Activated T-cell treated with anti-CD3 and anti-CD28 coated beads, Interleukin-2, amount 50 U/mL, for 4 hours (primary cell): ENCODE measurements at regions not wholly inside any gene's neighbourhood (a gene's known extent, or its start where the extent isn't known, plus 50 kb on each side); places are given as distances from the start of the nearest gene placed in this dataset.
"Not testable (repeated sequence)": the region's sequence is repeated elsewhere in the genome, so short reads cannot be mapped to it uniquely, and the experiment has no call there.

Experiments
- ATAC-seq, 2 donors: fragments of 200-7000 bp; cut with Tn5 transposase; one replicate each; pipeline ENCODE4 v1.10.0; 2021
- DNase-seq: peaks from one replicate; pipeline ENCODE4 v3.0.0-alpha.2; 2020
- H3K27me3 Mint-ChIP-seq: one replicate; pipeline ENCODE4 v1.8.0; 2021; ENCODE audit warnings: low read depth, mixed read lengths
- H3K36me3 Mint-ChIP-seq: one replicate; pipeline ENCODE4 v1.8.0; 2022; ENCODE audit warnings: mixed read lengths; ENCODE audit not compliant: insufficient read depth
- H3K4me1 Mint-ChIP-seq: one replicate; pipeline ENCODE4 v1.8.0; 2021; ENCODE audit warnings: low read depth, mixed read lengths
- H3K4me3 Mint-ChIP-seq: one replicate; pipeline ENCODE4 v1.8.0; 2021; ENCODE audit warnings: mild to moderate bottlenecking, moderate library complexity, mixed read lengths
- H3K9me3 Mint-ChIP-seq: one replicate; pipeline ENCODE4 v1.8.0; 2021; ENCODE audit warnings: mixed read lengths

DNA sequence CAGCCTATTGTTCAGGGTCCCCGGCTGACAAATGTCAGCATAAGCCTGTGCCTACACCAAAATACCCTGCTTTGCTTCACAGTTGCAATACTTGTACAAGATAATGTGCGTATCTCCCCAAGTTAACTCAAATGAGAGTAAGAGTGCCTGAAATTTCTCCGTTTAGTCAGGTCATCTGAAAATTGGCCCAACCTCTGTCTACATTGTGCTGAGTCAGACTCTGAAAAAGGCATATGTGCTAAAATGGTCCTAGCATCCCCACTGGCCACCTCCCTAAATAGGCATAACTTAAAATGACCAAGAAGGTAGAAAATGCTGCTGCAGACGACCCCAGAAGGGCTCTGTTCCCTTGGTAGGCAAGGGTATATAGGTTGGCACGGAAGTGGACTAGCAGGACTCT lies 1653.8 kb upstream of the DDX18 start:
- Mint-ChIP-seq H3K27me3 (no peaks in the 10 kb centered on the region), H3K4me3 (no peak overlapping the region), H3K4me1 (no peaks in the 10 kb centered on the region), H3K36me3 (no peaks in the 10 kb centered on the region), H3K9me3 (peaks cover 22% of the 10 kb centered on the region)
- DNase-seq, result no peak
- ATAC-seq, result no peak

GRCh38 chr2:116162395-116162794 lies 1652.1 kb upstream of the DDX18 start:
- H3K9me3 Mint-ChIP-seq, result peaks cover 22% of the 10 kb centered on the region
- H3K4me1 Mint-ChIP-seq, result no peaks in the 10 kb centered on the region
- ATAC-seq (no peak), DNase-seq (no peak)
- H3K27me3 Mint-ChIP-seq, result no peaks in the 10 kb centered on the region
- no peak overlapping the region for H3K4me3 Mint-ChIP-seq
- no peaks in the 10 kb centered on the region for H3K36me3 Mint-ChIP-seq

DNA sequence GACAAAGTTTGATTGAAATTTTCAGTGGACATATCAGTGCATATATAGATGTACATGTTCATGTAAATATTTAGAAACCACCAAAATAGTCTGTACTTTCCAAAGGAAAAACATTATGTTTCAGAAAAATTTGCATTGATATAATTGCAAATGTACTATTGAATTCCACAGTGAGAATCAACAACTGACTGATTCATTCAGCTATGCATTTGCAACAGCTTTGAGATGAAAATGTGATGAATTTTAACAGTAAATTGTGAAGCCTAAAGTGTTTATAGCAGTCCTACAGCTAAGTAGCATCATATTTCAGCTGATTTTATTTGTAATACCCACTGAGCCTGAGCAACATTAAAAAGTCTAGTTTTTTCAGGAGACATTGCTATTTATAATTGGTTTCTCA lies 1647.4 kb upstream of the DDX18 start:
- Mint-ChIP-seq H3K9me3 (peaks cover 16% of the 10 kb centered on the region), H3K36me3 (no peaks in the 10 kb centered on the region), H3K4me3 (no peak overlapping the region), H3K4me1 (no peaks in the 10 kb centered on the region), H3K27me3 (no peaks in the 10 kb centered on the region)
- DNase-seq, result no peak
- ATAC-seq, result no peak

GRCh38 chr2:116180072-116180471 lies 1634.4 kb upstream of the DDX18 start:
- Mint-ChIP-seq H3K9me3 (peaks cover 17% of the 10 kb centered on the region), H3K4me3 (no peak overlapping the region), H3K36me3 (no peaks in the 10 kb centered on the region), H3K4me1 (no peaks in the 10 kb centered on the region), H3K27me3 (no peaks in the 10 kb centered on the region)
- no peak for ATAC-seq
- DNase-seq, result no peak

- ATAC-seq, H3K4me1 Mint-ChIP-seq, H3K27me3 Mint-ChIP-seq, H3K36me3 Mint-ChIP-seq, DNase-seq, H3K4me3 Mint-ChIP-seq: not testable (repeated sequence)
- peaks cover 44% of the 10 kb centered on the region for H3K9me3 Mint-ChIP-seq
These were observed 1623.8 kb upstream of the DDX18 start for GRCh38 chr2:116190684-116191083.

GRCh38 chr2:116200086-116200485 lies 1614.4 kb upstream of the DDX18 start:
- Mint-ChIP-seq H3K4me3 (no peak overlapping the region), H3K9me3 (peaks cover 15% of the 10 kb centered on the region), H3K4me1 (no peaks in the 10 kb centered on the region), H3K27me3 (no peaks in the 10 kb centered on the region), H3K36me3 (no peaks in the 10 kb centered on the region)
- ATAC-seq (no peak), DNase-seq (no peak)

- ATAC-seq (no peak), DNase-seq (no peak)
- Mint-ChIP-seq H3K4me1 (no peaks in the 10 kb centered on the region), H3K36me3 (no peaks in the 10 kb centered on the region), H3K27me3 (no peaks in the 10 kb centered on the region), H3K4me3 (no peak overlapping the region), H3K9me3 (peaks cover 8% of the 10 kb centered on the region)
These were observed 1602.8 kb upstream of the DDX18 start for GRCh38 chr2:116211719-116212118.

- no peak for ATAC-seq
- H3K4me1 Mint-ChIP-seq, result no peaks in the 10 kb centered on the region
- H3K36me3 Mint-ChIP-seq, result no peaks in the 10 kb centered on the region
These were observed 1591.7 kb upstream of the DDX18 start for GRCh38 chr2:116222793-116223192.

DNA sequence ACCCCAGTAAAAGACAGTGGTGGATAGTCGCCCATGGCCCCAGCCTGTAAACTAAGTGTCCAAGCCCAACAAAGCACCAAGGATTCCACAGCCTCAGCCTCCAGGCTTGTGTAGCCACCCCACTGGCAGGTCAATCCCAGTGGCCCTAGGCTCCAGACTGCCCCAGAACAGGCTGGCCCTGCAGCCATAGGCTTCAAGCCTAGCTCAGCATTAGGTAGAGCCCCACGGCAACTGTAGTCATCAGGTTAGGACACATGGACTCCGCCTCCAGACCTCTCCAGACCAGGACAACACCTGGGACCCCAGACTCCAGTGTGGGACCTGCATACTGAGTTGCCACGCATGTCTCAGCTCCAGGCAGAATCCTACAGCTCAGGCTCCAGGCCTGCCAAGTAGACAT lies 1590.6 kb upstream of the DDX18 start:
- H3K4me1 Mint-ChIP-seq, result no peaks in the 10 kb centered on the region
- H3K4me3 Mint-ChIP-seq, result no peak overlapping the region
- no peaks in the 10 kb centered on the region for H3K27me3 Mint-ChIP-seq
- DNase-seq (no peak), ATAC-seq (peak in 1 of 2 donors; percentile 14)
- H3K9me3 Mint-ChIP-seq, result peaks cover 20% of the 10 kb centered on the region
- H3K36me3 Mint-ChIP-seq, result no peaks in the 10 kb centered on the region

More at GRCh38 chr2:116222793-116223192, 1591.7 kb upstream of the DDX18 start:
- H3K4me3 Mint-ChIP-seq, result no peak overlapping the region
- DNase-seq, result no peak
- H3K9me3 Mint-ChIP-seq, result peaks cover 14% of the 10 kb centered on the region
- H3K27me3 Mint-ChIP-seq, result no peaks in the 10 kb centered on the region

- peaks cover 25% of the 10 kb centered on the region for H3K9me3 Mint-ChIP-seq
- no peaks in the 10 kb centered on the region for H3K4me1 Mint-ChIP-seq
- H3K36me3 Mint-ChIP-seq, result no peaks in the 10 kb centered on the region
- ATAC-seq (no peak), DNase-seq (no peak)
- H3K4me3 Mint-ChIP-seq, result no peak overlapping the region
- H3K27me3 Mint-ChIP-seq, result no peaks in the 10 kb centered on the region
These were observed 1589.9 kb upstream of the DDX18 start for GRCh38 chr2:116224610-116225009.

- DNase-seq, result no peak
- no peak for ATAC-seq
- Mint-ChIP-seq H3K9me3 (peaks cover 14% of the 10 kb centered on the region), H3K4me1 (no peaks in the 10 kb centered on the region), H3K27me3 (no peaks in the 10 kb centered on the region), H3K4me3 (no peak overlapping the region), H3K36me3 (no peaks in the 10 kb centered on the region)
These were observed 1576.0 kb upstream of the DDX18 start for GRCh38 chr2:116238511-116238910.

DNA sequence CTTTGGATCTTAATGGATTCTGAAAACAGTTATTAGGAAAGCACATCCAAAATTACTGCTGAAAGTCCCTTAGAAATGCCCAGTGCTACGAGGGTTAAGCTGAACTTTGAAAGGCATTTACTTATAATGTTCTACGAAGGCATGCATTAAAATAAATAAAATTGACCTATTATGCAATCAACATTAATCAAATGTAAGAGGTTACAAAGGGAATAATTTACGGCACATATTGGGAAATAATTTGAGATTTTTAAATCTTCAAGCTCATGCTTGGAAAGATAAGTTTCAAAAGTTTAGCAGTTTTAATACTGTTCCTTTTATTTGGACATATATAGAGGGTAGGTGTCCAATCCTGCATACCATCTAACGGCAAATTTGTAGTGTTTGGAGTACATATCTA lies 1564.1 kb upstream of the DDX18 start:
- ATAC-seq (no peak), DNase-seq (no peak)
- Mint-ChIP-seq H3K4me3 (no peak overlapping the region), H3K36me3 (no peaks in the 10 kb centered on the region), H3K4me1 (no peaks in the 10 kb centered on the region), H3K27me3 (no peaks in the 10 kb centered on the region), H3K9me3 (peaks cover 18% of the 10 kb centered on the region)

DNA sequence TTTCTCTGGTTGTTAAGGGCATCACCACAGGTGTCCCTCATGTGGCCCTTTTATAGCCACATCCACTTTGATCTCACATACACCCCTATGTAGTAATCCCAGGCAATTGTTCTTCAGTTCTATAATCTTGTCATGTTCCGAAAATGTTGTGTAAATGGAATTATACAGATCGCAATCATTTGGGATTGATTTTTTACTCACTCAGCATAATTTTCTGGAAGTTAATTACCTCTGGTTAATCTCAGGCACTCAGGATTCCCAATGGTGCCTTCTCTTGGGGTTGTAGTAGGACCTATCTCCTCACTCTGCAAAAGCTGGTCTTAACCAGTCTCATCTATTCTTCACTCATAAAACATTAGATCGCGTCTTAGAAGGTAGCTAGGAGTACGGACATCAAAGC lies 1549.6 kb upstream of the DDX18 start:
- ATAC-seq, result no peak
- no peaks in the 10 kb centered on the region for H3K27me3 Mint-ChIP-seq
- peaks cover 25% of the 10 kb centered on the region for H3K9me3 Mint-ChIP-seq

GRCh38 chr2:116269040-116269439 lies 1545.5 kb upstream of the DDX18 start:
- ATAC-seq (no peak), DNase-seq (no peak)
- Mint-ChIP-seq H3K9me3 (peaks cover 4% of the 10 kb centered on the region), H3K27me3 (no peaks in the 10 kb centered on the region), H3K4me3 (no peak overlapping the region), H3K36me3 (no peaks in the 10 kb centered on the region), H3K4me1 (no peaks in the 10 kb centered on the region)

More for the DNA sequence above, 1549.6 kb upstream of the DDX18 start:
- Mint-ChIP-seq H3K4me3 (no peak overlapping the region), H3K36me3 (no peaks in the 10 kb centered on the region), H3K4me1 (no peaks in the 10 kb centered on the region)
- no peak for DNase-seq

DNA sequence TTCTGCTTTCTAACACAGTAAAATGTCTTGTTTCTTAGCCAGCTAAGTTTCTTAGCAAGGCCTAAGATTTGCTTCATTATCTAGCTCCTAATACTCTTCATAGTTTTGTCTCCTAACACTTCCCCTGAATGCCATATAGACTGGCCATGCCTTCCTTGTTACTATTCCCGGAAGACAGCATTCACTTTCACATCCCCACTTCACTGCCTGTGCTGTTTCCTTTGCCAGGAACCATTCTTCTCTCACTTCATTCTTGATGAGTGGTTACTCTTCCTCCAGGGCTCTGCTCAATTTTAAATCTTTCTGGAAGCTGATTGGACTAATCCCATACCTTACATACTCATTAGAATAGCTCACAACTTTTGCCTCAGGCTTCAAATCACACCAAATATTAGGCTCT lies 1510.2 kb upstream of the DDX18 start:
- Mint-ChIP-seq H3K27me3 (no peaks in the 10 kb centered on the region), H3K4me3 (no peak overlapping the region), H3K9me3 (peaks cover 9% of the 10 kb centered on the region), H3K4me1 (no peaks in the 10 kb centered on the region), H3K36me3 (no peaks in the 10 kb centered on the region)
- DNase-seq (no peak), ATAC-seq (no peak)

DNA sequence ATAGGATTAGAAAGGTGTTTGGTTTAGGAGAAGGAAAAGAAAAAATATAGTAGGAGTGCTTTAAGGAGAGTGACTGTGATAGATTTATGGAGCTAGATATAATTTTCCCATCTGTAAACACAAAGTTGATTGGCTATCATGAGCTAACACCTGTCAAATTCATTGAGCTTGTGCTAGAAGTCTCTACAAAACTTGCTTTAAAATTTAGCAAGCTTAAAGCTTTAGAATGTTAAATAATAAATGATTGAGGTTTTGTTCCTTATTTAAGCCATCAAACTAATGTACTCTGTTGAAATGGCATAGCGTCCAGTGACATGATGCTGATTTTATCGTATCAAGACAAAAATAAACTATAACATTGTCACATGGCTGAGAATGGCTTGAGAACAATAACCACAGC lies 1497.4 kb upstream of the DDX18 start:
- DNase-seq, result no peak
- ATAC-seq, result no peak
- no peaks in the 10 kb centered on the region for H3K4me1 Mint-ChIP-seq
- H3K9me3 Mint-ChIP-seq, result peaks cover 27% of the 10 kb centered on the region
- H3K4me3 Mint-ChIP-seq, result no peak overlapping the region
- H3K36me3 Mint-ChIP-seq, result no peaks in the 10 kb centered on the region
- no peaks in the 10 kb centered on the region for H3K27me3 Mint-ChIP-seq
